CD4-positive, alpha-beta T cell treated with Interleukin-1 beta for 1 hour (primary cell): ENCODE measurements at regions not wholly inside any gene's neighbourhood (a gene's known extent, or its start where the extent isn't known, plus 50 kb on each side); places are given as distances from the start of the nearest gene placed in this dataset.

Experiments used
- DNase-seq, 2 donors: peaks; one replicate each; pipeline ENCODE4 v3.0.0-alpha.2; 2020 to 2022

GRCh38 chr4:185894481-185894880, 82.5 kb upstream of the SORBS2 start:
- no peak for DNase-seq

- DNase-seq = no peak
These were observed 83.4 kb upstream of the SORBS2 start for GRCh38 chr4:185895351-185895750.

- DNase-seq = no peak
These were observed 83.9 kb upstream of the SORBS2 start for GRCh38 chr4:185895866-185896265.

GRCh38 chr4:185896817-185897488, 85.0 kb upstream of the SORBS2 start:
- no peak for DNase-seq

- no peak for DNase-seq
These were observed 86.4 kb upstream of the SORBS2 start for GRCh38 chr4:185898413-185898812.

- no peak for DNase-seq
These were observed 87.8 kb upstream of the SORBS2 start for GRCh38 chr4:185899833-185900232.

- DNase-seq = no peak
These were observed 90.7 kb upstream of the SORBS2 start for GRCh38 chr4:185902654-185903053.

- no peak for DNase-seq
These were observed 91.2 kb upstream of the SORBS2 start for GRCh38 chr4:185903205-185903604.

- DNase-seq = no peak
These were observed 92.4 kb upstream of the SORBS2 start for GRCh38 chr4:185904381-185904780.

GRCh38 chr4:185909972-185910371, 98.0 kb upstream of the SORBS2 start:
- DNase-seq = no peak

GRCh38 chr4:185911556-185912064, 99.6 kb upstream of the SORBS2 start:
- no peak for DNase-seq

- no peak for DNase-seq
These were observed 100.8 kb upstream of the SORBS2 start for GRCh38 chr4:185912779-185913178.

GRCh38 chr4:185914583-185915199, 102.7 kb upstream of the SORBS2 start:
- no peak for DNase-seq

GRCh38 chr4:185915271-185915670, 103.3 kb upstream of the SORBS2 start:
- no peak for DNase-seq

GRCh38 chr4:185915817-185916216, 103.8 kb upstream of the SORBS2 start:
- no peak for DNase-seq

GRCh38 chr4:185916231-185916630, 104.2 kb upstream of the SORBS2 start:
- no peak for DNase-seq

- DNase-seq = no peak
These were observed 104.7 kb upstream of the SORBS2 start for GRCh38 chr4:185916683-185917082.

- no peak for DNase-seq
These were observed 107.1 kb upstream of the SORBS2 start for GRCh38 chr4:185919107-185919506.

GRCh38 chr4:185920171-185920570, 108.2 kb upstream of the SORBS2 start:
- DNase-seq = no peak

- DNase-seq = no peak
These were observed 108.8 kb upstream of the SORBS2 start for GRCh38 chr4:185920691-185921260.

GRCh38 chr4:185921583-185922555, 109.9 kb upstream of the SORBS2 start:
- DNase-seq = no peak

GRCh38 chr4:185924458-185925044, 112.6 kb upstream of the SORBS2 start:
- no peak for DNase-seq

- no peak for DNase-seq
These were observed 113.9 kb upstream of the SORBS2 start for GRCh38 chr4:185925910-185926360.
